ENCODE measurements at regions not wholly inside any gene's neighbourhood (a gene's known extent, or its start where the extent isn't known, plus 50 kb on each side); places are given as distances from the start of the nearest gene placed in this dataset.

GRCh38 chr18:29157057-29157780, 980.3 kb upstream of the CDH2 start:
- no peak for TF ChIP-seq CTCF (IDR thresholded peaks at IDR 0.05; ENCODE audit: borderline replicate concordance, extremely low read depth, low read length, poor library complexity, severe bottlenecking)
- no peak for TF ChIP-seq EZH2 (IDR thresholded peaks at IDR 0.05; ENCODE audit: borderline replicate concordance, low read depth, low read length, severe bottlenecking)
